ENCODE measurements at regions not wholly inside any gene's neighbourhood (a gene's known extent, or its start where the extent isn't known, plus 50 kb on each side); places are given as distances from the start of the nearest gene placed in this dataset.

DNA sequence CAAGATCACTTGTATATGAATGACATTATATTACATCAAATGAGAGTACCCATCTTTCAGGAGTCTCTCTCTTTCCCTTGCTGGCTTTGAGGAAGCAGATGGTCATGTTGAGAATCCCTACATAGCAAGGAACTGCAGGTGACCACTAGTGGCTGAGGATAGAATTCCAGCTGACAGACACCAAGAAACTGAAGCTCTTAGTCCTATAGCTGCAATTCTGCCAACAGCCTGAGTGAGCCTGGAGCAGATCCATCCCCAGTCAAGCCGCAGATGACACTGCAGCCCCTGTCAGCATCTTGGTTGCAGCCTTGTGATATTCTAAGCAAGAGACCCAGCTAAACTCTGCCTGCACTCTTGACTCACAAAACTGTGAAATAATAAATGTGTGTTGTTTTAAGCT, 531.5 kb downstream of the CSNK1G3 start:
- no peaks in the 10 kb centered on the region for H3K36me3 Mint-ChIP-seq
- H3K79me2 ChIP-seq (ENCODE audit: insufficient read depth, low read length), result no peaks in the 10 kb centered on the region
- H3K9me3 ChIP-seq (replicated peaks in 1 of 2; ENCODE audit: control insufficient read depth in 1 of 2, insufficient read depth in 1 of 2, low read length in 2 of 2), result peaks cover 0 to 12% of the 10 kb centered on the region in 2 donors
- no peaks in the 10 kb centered on the region for H3K4me1 ChIP-seq (ENCODE audit: control insufficient read depth in 1 of 2, insufficient read depth in 2 of 2, low read length in 2 of 2)
- DNase-seq, result no peak
- intact Hi-C loops (cut with micrococcal nuclease), result no loop called here
- H4K20me1 ChIP-seq (ENCODE audit: insufficient read depth, low read length), result no peaks in the 10 kb centered on the region
- TF ChIP-seq, protein P1, sequence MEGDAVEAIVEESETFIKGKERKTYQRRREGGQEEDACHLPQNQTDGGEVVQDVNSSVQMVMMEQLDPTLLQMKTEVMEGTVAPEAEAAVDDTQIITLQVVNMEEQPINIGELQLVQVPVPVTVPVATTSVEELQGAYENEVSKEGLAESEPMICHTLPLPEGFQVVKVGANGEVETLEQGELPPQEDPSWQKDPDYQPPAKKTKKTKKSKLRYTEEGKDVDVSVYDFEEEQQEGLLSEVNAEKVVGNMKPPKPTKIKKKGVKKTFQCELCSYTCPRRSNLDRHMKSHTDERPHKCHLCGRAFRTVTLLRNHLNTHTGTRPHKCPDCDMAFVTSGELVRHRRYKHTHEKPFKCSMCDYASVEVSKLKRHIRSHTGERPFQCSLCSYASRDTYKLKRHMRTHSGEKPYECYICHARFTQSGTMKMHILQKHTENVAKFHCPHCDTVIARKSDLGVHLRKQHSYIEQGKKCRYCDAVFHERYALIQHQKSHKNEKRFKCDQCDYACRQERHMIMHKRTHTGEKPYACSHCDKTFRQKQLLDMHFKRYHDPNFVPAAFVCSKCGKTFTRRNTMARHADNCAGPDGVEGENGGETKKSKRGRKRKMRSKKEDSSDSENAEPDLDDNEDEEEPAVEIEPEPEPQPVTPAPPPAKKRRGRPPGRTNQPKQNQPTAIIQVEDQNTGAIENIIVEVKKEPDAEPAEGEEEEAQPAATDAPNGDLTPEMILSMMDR (IDR thresholded peaks at IDR 0.05), result no peak
- no peaks in the 10 kb centered on the region for H3K36me3 ChIP-seq (replicated peaks in 1 of 2; ENCODE audit: control insufficient read depth in 1 of 2, insufficient read depth in 2 of 2, low read length in 2 of 2)
- H3K9me3 Mint-ChIP-seq, result peaks cover 3 to 14% (median 8%) of the 10 kb centered on the region in 7 donors
- H3K4me3 Mint-ChIP-seq, result no peak overlapping the region
- no peaks in the 10 kb centered on the region for H3K27me3 ChIP-seq (ENCODE audit: control insufficient read depth in 2 of 2, insufficient read depth in 2 of 2, low read length in 2 of 2)
- H3K4me3 ChIP-seq (replicated peaks in 1 of 3; ENCODE audit: low read depth in 2 of 3, low read length in 3 of 3), result no peak overlapping the region
- no peaks in the 10 kb centered on the region for H3K4me1 Mint-ChIP-seq
- no peak overlapping the region for H3K4me2 ChIP-seq (replicated peaks; ENCODE audit: extremely low read depth, low read length, poor library complexity, severe bottlenecking)
- no peak overlapping the region for H3K27ac ChIP-seq (ENCODE audit: low read depth in 1 of 2, low read length in 2 of 2)
- no peak overlapping the region for H3K9ac ChIP-seq (ENCODE audit: insufficient read depth, low read length, poor library complexity, severe bottlenecking)
- no peaks in the 10 kb centered on the region for H3K27me3 Mint-ChIP-seq (ENCODE audit: low read depth in 3 of 3)
- no peak overlapping the region for H2AFZ ChIP-seq (ENCODE audit: insufficient read depth, low read depth, low read length, poor library complexity, severe bottlenecking)
- no peak overlapping the region for H3K27ac Mint-ChIP-seq
- WGBS (ENCODE audit: insufficient coverage), result no CpG with 5 or more reads among the region's 1 CpG

DNA sequence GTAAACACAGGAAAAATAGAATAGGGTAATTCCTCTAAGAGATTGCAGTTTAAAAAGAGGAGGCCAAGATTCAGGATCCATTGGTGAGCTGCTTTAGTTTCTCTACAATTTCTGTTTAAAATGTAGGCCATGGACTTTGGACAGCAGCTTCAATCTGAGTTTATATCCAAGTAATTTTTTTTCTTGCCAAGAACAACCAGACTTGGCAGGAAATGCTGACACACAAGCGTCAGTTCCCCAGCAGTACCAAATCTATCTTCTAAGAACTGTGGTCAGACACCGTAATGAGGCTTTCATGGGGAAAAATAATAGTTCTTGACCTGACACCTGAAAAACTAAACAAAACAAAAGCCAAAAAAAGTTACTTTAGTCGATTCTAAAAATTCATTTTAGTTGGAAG, 528.8 kb downstream of the CSNK1G3 start:
- intact Hi-C loops (cut with micrococcal nuclease), result no loop called here
- no peaks in the 10 kb centered on the region for H3K27me3 Mint-ChIP-seq (ENCODE audit: low read depth in 3 of 3)
- no peak overlapping the region for H3K4me2 ChIP-seq (replicated peaks; ENCODE audit: extremely low read depth, low read length, poor library complexity, severe bottlenecking)

More for the DNA sequence above, 528.8 kb downstream of the CSNK1G3 start:
- no peak overlapping the region for H3K27ac Mint-ChIP-seq
- H3K27ac ChIP-seq (ENCODE audit: low read depth in 1 of 2, low read length in 2 of 2), result no peak overlapping the region
- H3K36me3 Mint-ChIP-seq, result no peaks in the 10 kb centered on the region
- H4K20me1 ChIP-seq (ENCODE audit: insufficient read depth, low read length), result no peaks in the 10 kb centered on the region
- H2AFZ ChIP-seq (ENCODE audit: insufficient read depth, low read depth, low read length, poor library complexity, severe bottlenecking), result no peak overlapping the region
- TF ChIP-seq, protein P1 (IDR thresholded peaks at IDR 0.05), result no peak
- no peaks in the 10 kb centered on the region for H3K79me2 ChIP-seq (ENCODE audit: insufficient read depth, low read length)
- no peaks in the 10 kb centered on the region for H3K4me1 Mint-ChIP-seq
- DNase-seq, result no peak
- peaks cover 0 to 12% of the 10 kb centered on the region in 2 donors for H3K9me3 ChIP-seq (replicated peaks in 1 of 2; ENCODE audit: control insufficient read depth in 1 of 2, insufficient read depth in 1 of 2, low read length in 2 of 2)
- no peak overlapping the region for H3K9ac ChIP-seq (ENCODE audit: insufficient read depth, low read length, poor library complexity, severe bottlenecking)
- no peaks in the 10 kb centered on the region for H3K4me1 ChIP-seq (ENCODE audit: control insufficient read depth in 1 of 2, insufficient read depth in 2 of 2, low read length in 2 of 2)
- no peak overlapping the region for H3K4me3 ChIP-seq (replicated peaks in 1 of 3; ENCODE audit: low read depth in 2 of 3, low read length in 3 of 3)
- H3K4me3 Mint-ChIP-seq, result no peak overlapping the region
- no peaks in the 10 kb centered on the region for H3K36me3 ChIP-seq (replicated peaks in 1 of 2; ENCODE audit: control insufficient read depth in 1 of 2, insufficient read depth in 2 of 2, low read length in 2 of 2)
- H3K27me3 ChIP-seq (ENCODE audit: control insufficient read depth in 2 of 2, insufficient read depth in 2 of 2, low read length in 2 of 2), result no peaks in the 10 kb centered on the region
- H3K9me3 Mint-ChIP-seq, result peaks cover 3 to 14% (median 8%) of the 10 kb centered on the region in 7 donors
- 18% methylated on average over 2 of the region's 3 CpGs for WGBS (ENCODE audit: insufficient coverage)

All from CD14-positive monocyte (primary cell).